Sigmoid colon (tissue), 4 donors: ENCODE measurements at regions not wholly inside any gene's neighbourhood (a gene's known extent, or its start where the extent isn't known, plus 50 kb on each side); places are given as distances from the start of the nearest gene placed in this dataset.

Experiments used
- POLR2A ChIP-seq, 2 donors: fragments of 450-650 bp; IDR thresholded peaks; one replicate each; pipeline ENCODE4 v1.6.1; 2016; ENCODE audit warnings: antibody characterized with exemption in 2 of 2, mild to moderate bottlenecking in 2 of 2, moderate library complexity in 2 of 2
- POLR2AphosphoS5 ChIP-seq, 4 donors: sonication (generic); formaldehyde crosslinking; IDR thresholded peaks; one replicate each; pipeline ENCODE4 v1.6.1; 2017; ENCODE audit warnings: antibody characterized with exemption in 4 of 4
- TF ChIP-seq, protein P1 (sequence below), 4 experiments: fragments of 450-650 bp in 3 of 4; fragments of 200-600 bp in 1 of 4; IDR thresholded peaks; one replicate each; pipeline ENCODE4 v1.5.1; 2016 to 2019; ENCODE audit warnings: antibody characterized with exemption in 4 of 4, mild to moderate bottlenecking in 3 of 4, moderate library complexity in 2 of 4

DNA sequence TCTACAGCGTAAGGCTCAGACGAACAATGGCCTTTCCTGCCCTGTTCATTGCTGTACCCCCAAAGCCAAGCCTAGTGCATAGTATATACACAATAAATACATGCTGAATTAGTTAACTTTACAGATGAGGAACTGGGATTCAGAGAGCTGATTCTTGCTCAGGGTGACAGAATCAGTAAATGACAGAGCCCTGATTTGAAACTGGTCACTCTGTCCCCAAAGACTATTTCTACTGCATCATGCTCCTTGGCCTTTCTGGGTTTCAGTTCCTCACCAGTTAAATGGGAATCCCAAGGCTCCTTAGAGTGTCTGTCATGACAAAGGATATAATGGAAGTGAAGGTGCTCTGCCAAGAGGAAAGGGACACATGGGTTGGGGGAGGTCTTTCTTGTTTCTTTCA, 50.5 kb upstream of the TSKU start:
- TF ChIP-seq, protein P1, sequence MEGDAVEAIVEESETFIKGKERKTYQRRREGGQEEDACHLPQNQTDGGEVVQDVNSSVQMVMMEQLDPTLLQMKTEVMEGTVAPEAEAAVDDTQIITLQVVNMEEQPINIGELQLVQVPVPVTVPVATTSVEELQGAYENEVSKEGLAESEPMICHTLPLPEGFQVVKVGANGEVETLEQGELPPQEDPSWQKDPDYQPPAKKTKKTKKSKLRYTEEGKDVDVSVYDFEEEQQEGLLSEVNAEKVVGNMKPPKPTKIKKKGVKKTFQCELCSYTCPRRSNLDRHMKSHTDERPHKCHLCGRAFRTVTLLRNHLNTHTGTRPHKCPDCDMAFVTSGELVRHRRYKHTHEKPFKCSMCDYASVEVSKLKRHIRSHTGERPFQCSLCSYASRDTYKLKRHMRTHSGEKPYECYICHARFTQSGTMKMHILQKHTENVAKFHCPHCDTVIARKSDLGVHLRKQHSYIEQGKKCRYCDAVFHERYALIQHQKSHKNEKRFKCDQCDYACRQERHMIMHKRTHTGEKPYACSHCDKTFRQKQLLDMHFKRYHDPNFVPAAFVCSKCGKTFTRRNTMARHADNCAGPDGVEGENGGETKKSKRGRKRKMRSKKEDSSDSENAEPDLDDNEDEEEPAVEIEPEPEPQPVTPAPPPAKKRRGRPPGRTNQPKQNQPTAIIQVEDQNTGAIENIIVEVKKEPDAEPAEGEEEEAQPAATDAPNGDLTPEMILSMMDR (IDR thresholded peaks at IDR 0.05): no peak
- TF ChIP-seq POLR2AphosphoS5 (IDR thresholded peaks at IDR 0.05) (no peak), POLR2A (IDR thresholded peaks at IDR 0.05) (no peak)
